Stimulated activated naive CD8-positive, alpha-beta T cell treated with anti-CD3 and anti-CD28 coated beads, Interleukin-15, amount 100 ng/mL, for 72 hours (primary cell): ENCODE measurements at regions not wholly inside any gene's neighbourhood (a gene's known extent, or its start where the extent isn't known, plus 50 kb on each side); places are given as distances from the start of the nearest gene placed in this dataset.
"Not testable (repeated sequence)": the region's sequence is repeated elsewhere in the genome, so short reads cannot be mapped to it uniquely, and the experiment has no call there.

Experiments used
- ATAC-seq: fragments of 150-1000 bp; cut with Tn5 transposase; 2 replicates; pipeline ENCODE4 v1.10.0; 2021; ENCODE audit warnings: mild to moderate bottlenecking, moderate library complexity
- DNase-seq, 2 donors: peaks; one replicate each; pipeline ENCODE4 v3.0.0; 2021 to 2022
- H3K27ac Mint-ChIP-seq, 2 donors: one replicate each; pipeline ENCODE4 v1.8.0; 2022; ENCODE audit warnings: mild to moderate bottlenecking in 2 of 2, mixed read lengths in 2 of 2, moderate library complexity in 2 of 2
- H3K27me3 Mint-ChIP-seq: one replicate; pipeline ENCODE4 v1.8.0; 2022; ENCODE audit warnings: mixed read lengths
- H3K4me1 Mint-ChIP-seq: one replicate; pipeline ENCODE4 v1.8.0; 2022; ENCODE audit warnings: mild to moderate bottlenecking, mixed read lengths
- H3K4me3 Mint-ChIP-seq, 2 donors: one replicate each; pipeline ENCODE4 v1.8.0; 2022; ENCODE audit warnings: mild to moderate bottlenecking in 2 of 2, mixed read lengths in 2 of 2, moderate library complexity in 1 of 2
- H3K9me3 Mint-ChIP-seq, 2 donors: one replicate each; pipeline ENCODE4 v1.8.0; 2022; ENCODE audit warnings: mixed read lengths in 2 of 2

DNA sequence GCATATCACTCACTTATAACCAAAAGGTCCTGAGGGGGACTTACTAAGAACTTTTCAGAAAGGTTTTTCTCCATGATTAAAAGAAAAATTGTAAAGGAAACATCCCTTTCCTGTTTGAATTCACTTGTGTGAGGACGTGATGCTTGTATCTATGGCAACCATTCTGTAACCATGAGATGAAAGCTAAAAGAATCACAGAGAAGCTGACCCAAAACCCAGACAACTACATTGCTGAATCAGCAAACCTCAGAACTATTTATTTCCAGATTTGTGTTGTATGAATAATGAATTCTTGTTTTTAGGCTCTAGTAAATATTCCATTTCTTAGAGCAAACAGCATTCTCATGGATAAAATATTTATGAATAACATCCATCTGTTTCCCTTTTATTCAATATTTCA lies 91.2 kb downstream of the RCHY1 start:
- Mint-ChIP-seq H3K4me3 (no peak overlapping the region), H3K27me3 (peaks cover 10% of the 10 kb centered on the region), H3K9me3 (peaks cover 6 to 20% of the 10 kb centered on the region in 2 donors), H3K4me1 (no peaks in the 10 kb centered on the region), H3K27ac (no peak overlapping the region)
- DNase-seq (no peak), ATAC-seq (no peak)

DNA sequence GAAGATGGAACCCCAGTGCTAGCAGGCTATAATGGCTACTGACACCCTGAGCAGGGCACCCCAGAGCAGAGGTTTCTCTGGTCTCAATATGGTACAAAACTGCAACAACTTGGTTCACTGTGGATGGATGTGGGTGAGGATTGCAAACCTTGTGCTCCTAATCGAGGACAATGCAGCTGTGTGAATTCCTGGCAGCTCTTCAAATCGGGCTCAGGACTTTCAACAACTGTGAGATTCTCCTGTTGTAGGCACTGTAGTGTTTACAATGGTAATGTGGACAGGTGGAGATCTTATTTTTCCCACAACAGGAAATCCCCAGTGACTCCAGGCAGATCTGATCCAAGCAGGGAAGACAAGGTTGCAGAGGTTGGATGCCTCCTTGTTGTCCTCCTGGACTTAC lies 101.5 kb downstream of the RCHY1 start:
- DNase-seq = no peak
- peaks cover 11% of the 10 kb centered on the region for H3K27me3 Mint-ChIP-seq
- H3K9me3 Mint-ChIP-seq = peaks cover 9 to 13% of the 10 kb centered on the region in 2 donors
- no peak overlapping the region for H3K27ac Mint-ChIP-seq
- no peak overlapping the region for H3K4me3 Mint-ChIP-seq
- ATAC-seq = no peak
- no peaks in the 10 kb centered on the region for H3K4me1 Mint-ChIP-seq

DNA sequence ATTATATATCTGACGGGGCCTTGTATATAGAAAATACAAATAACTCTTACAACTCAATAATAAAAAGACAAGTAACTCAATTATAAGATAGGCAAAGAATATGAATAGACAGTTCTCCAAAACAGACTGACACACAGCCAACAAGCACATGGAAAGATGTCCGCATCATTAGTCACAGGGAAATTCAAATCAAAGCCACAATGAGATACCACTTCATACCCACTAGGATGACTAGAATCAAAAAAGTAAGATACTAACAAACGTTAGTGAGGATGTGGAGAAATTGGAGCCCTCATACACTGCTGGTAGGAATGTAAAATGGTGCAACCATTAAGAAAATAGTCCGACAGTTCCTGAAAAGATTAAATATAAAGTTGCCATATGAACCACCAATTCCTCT lies 115.7 kb downstream of the RCHY1 start:
- no peaks in the 10 kb centered on the region for H3K4me1 Mint-ChIP-seq

DNA sequence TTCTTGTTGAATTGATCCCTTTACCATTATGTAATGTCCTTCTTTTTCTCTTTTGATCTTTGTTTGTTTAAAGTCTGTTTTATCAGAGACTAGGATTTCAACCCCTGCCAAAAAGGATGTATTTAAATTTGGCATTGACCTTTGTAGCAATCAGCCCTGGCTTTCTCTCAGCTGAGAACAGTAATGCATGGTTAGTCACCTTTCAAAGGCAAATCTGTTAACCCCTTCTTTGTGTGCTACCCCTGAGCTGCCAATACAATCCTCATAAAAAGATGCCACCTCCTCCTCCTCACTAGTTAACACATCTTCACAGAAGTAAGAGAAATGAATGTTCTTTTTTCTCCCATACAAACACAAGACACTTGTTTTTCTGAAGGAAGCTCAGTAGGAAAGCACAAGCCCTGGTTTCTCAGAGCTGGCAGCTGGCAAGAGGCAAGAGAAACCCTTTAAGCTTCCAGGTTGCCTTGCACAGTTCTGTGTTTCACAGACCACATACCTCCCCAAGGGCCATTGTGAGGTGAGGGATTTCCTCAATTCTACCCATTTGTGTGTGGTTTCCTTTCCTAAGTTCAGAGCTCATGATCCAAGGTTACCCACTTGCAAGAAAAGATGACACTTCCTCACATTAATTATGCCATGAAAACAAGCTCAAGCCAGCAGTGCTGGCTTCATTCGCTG lies 122.6 kb downstream of the RCHY1 start:
- DNase-seq (no peak), ATAC-seq (no peak)
- H3K27ac Mint-ChIP-seq = no peak overlapping the region
- H3K27me3 Mint-ChIP-seq = peaks cover 33% of the 10 kb centered on the region
- peaks cover 0 to 7% of the 10 kb centered on the region in 2 donors for H3K9me3 Mint-ChIP-seq
- H3K4me3 Mint-ChIP-seq = no peak overlapping the region
- H3K4me1 Mint-ChIP-seq = no peaks in the 10 kb centered on the region

More for the DNA sequence above, 115.7 kb downstream of the RCHY1 start:
- no peak overlapping the region for H3K4me3 Mint-ChIP-seq
- DNase-seq (no peak), ATAC-seq (no peak)
- no peaks in the 10 kb centered on the region for H3K9me3 Mint-ChIP-seq
- no peak overlapping the region for H3K27ac Mint-ChIP-seq
- peaks cover 14% of the 10 kb centered on the region for H3K27me3 Mint-ChIP-seq

DNA sequence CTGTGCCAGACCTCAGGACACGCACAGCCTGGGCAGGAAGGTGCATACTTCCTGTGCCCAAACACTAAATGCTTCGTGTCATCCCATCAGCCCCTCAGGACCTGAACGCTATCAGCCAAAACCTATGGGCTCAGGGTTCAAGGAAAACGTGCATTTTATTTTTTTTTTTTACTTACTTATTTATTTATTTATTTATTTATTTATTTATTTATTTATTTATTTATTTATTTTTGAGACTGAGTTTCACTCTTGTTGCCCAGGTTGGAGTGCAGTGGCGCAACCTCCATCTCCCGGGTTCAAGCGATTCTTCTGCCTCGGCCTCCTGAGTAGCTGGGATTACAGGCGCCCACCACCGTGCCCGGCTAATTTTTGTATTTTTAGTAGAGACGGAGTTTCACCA lies 127.8 kb downstream of the RCHY1 start:
- not testable (repeated sequence) for ATAC-seq, H3K27me3 Mint-ChIP-seq, H3K4me3 Mint-ChIP-seq

DNA sequence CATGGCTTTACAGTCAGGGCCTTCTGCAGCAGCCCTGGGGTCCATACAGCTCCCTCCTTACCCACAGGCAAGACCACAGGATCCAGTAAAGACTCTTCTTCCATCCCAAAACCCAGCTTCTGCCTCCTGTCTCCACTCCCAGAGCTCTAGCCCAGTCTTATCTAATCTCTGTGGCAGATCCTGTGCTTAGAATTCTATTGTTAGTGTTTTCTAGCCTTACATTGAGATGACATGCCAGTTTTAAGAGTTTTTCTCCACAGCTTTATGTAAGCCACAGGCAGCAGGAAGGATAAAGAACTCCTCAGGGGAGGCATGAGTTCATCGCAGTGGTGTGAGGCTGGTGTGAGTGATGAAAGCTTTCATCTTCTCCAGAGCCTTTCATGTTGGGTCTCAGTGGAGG lies 129.1 kb downstream of the RCHY1 start:
- Mint-ChIP-seq H3K4me1 (no peaks in the 10 kb centered on the region), H3K4me3 (no peak overlapping the region)
- no peak for ATAC-seq

More for the DNA sequence above, 127.8 kb downstream of the RCHY1 start:
- not testable (repeated sequence) for H3K9me3 Mint-ChIP-seq, H3K27ac Mint-ChIP-seq, DNase-seq, H3K4me1 Mint-ChIP-seq

DNA sequence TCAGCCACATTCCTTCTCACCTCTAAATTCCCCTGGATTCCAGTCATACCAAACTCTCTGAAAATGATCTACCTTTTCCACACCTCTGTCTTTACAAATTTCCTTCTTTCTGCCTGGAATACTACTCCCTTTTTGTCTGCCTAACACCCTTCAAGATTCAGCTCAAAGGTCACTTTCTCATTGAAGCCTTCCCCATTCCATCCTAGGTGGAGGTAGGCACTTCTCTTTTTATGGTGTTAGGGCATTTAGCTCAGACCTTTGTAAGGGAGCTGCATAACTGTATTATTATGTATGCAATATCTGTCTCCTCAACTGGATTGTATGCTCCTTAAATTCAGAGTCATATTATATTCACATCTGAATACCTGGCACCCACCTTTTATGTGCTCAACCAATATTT lies 137.7 kb downstream of the RCHY1 start:
- no peak for DNase-seq
- peaks cover 0 to 33% of the 10 kb centered on the region in 2 donors for H3K9me3 Mint-ChIP-seq
- ATAC-seq = no peak

More for the DNA sequence above, 129.1 kb downstream of the RCHY1 start:
- Mint-ChIP-seq H3K9me3 (peaks cover 0 to 15% of the 10 kb centered on the region in 2 donors), H3K27me3 (no peaks in the 10 kb centered on the region), H3K27ac (no peak overlapping the region)
- no peak for DNase-seq

DNA sequence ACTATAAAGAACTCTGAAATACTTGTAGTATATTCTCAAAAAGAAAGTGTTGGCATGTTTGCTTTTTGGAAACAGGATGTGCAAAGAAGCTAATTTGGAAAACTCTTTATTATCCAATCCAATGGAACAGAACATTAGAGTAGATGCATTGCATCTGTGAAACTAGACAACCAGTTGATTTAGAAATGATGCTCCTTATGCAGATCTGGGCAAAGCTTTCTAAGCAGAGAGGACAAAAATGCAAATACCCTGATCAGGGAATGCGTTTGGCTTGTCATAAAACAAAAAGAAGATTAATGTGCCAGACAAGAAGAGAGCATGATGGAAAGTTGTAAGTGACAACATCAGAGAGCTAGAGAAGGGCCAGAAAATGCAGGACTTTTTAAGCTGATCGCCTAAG lies 142.3 kb downstream of the RCHY1 start:
- no peak for ATAC-seq
- no peak overlapping the region for H3K27ac Mint-ChIP-seq

More for the DNA sequence above, 137.7 kb downstream of the RCHY1 start:
- Mint-ChIP-seq H3K4me3 (no peak overlapping the region), H3K27ac (no peak overlapping the region), H3K4me1 (no peaks in the 10 kb centered on the region), H3K27me3 (no peaks in the 10 kb centered on the region)

DNA sequence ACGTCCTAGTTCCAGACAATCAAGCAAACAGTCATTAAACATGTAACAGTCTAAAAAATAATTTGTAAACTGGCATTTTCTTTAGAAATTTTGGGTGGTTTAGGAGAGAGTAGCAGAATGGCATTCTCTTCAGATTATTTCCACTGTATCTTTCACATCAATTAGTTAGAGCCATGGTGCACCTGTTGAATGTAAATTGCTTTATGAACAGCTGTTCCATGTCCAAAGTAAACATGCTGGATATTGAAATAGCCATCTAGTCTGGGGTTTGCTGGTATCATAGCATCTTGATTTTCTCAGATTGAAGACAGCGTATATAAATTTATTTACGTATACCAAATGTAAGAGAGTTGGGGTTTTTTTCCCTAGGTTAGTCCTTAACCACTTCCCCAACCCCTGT lies 143.6 kb downstream of the RCHY1 start:
- Mint-ChIP-seq H3K4me3 (no peak overlapping the region), H3K4me1 (no peaks in the 10 kb centered on the region), H3K9me3 (peaks cover 0 to 5% of the 10 kb centered on the region in 2 donors), H3K27ac (no peak overlapping the region), H3K27me3 (no peaks in the 10 kb centered on the region)
- DNase-seq (no peak), ATAC-seq (no peak)

More for the DNA sequence above, 142.3 kb downstream of the RCHY1 start:
- Mint-ChIP-seq H3K9me3 (peaks cover 0 to 5% of the 10 kb centered on the region in 2 donors), H3K4me1 (no peaks in the 10 kb centered on the region), H3K4me3 (no peak overlapping the region), H3K27me3 (no peaks in the 10 kb centered on the region)
- no peak for DNase-seq

DNA sequence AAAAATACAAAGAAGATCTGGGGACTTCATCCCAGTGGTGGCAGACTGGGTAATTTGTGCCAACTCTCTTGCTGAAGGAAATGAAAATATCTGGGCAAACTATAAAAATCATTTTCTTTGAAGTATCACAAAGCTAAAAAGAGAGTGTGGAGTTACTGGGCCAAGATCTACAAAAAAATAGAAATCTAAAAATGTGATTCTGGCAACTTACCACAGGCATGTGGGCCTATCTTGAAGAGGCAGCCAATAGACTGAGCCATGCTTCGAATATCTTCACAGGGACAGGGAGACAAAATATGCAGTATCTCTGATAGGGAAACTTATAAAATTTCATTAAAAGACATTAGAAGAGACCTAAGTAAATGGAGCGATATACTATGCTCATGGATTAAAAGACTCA lies 168.8 kb downstream of the RCHY1 start:
- Mint-ChIP-seq H3K27me3 (no peaks in the 10 kb centered on the region), H3K4me3 (no peak overlapping the region)

DNA sequence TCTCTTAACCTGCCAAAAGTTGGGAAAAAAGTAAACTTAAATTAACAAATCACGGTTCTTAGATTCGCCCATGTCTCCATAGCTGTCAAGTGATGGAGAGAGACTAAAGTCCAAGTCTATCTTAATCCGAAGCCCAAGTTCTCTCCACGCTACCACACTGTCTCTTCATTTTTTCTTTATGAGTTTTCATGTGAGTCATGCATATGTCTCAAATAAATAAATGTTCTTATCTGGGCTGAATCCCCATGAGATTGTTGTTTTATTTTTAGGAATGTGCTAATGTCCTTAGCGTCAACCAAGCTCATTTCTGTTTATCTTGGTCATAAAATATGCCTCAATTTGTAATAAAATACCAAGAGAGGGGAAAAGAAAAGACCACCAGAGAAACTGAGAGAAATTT lies 169.3 kb downstream of the RCHY1 start:
- DNase-seq = no peak
- H3K9me3 Mint-ChIP-seq = peaks cover 0 to 3% of the 10 kb centered on the region in 2 donors

More for the DNA sequence above, 168.8 kb downstream of the RCHY1 start:
- ATAC-seq (no peak), DNase-seq (no peak)
- Mint-ChIP-seq H3K4me1 (no peaks in the 10 kb centered on the region), H3K9me3 (peaks cover 1 to 4% of the 10 kb centered on the region in 2 donors), H3K27ac (no peak overlapping the region)

DNA sequence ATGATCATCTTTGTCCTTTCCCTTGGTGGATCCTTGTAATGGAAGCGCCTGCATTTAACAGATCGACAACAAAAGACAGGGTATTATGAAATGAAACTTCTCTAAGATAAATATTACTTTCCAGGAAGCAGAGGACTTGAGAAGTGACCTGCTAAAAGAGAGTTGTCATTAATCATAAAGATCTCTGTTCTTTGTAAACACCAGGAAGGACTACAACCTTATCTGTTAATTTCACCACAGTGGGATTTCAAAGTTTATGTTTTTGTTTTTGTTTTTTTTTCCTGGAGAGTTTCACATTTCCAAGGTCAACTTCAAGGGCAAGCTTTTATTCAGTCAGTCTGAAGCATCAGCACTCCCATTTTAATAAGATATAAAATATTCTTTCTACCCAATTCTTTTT lies 170.9 kb downstream of the RCHY1 start:
- ATAC-seq (no peak), DNase-seq (no peak)
- Mint-ChIP-seq H3K27ac (no peak overlapping the region), H3K4me1 (no peaks in the 10 kb centered on the region), H3K27me3 (no peaks in the 10 kb centered on the region), H3K9me3 (no peaks in the 10 kb centered on the region), H3K4me3 (no peak overlapping the region)

More for the DNA sequence above, 169.3 kb downstream of the RCHY1 start:
- no peak overlapping the region for H3K4me3 Mint-ChIP-seq
- no peaks in the 10 kb centered on the region for H3K27me3 Mint-ChIP-seq
- H3K27ac Mint-ChIP-seq = no peak overlapping the region
- no peak for ATAC-seq
- H3K4me1 Mint-ChIP-seq = no peaks in the 10 kb centered on the region

DNA sequence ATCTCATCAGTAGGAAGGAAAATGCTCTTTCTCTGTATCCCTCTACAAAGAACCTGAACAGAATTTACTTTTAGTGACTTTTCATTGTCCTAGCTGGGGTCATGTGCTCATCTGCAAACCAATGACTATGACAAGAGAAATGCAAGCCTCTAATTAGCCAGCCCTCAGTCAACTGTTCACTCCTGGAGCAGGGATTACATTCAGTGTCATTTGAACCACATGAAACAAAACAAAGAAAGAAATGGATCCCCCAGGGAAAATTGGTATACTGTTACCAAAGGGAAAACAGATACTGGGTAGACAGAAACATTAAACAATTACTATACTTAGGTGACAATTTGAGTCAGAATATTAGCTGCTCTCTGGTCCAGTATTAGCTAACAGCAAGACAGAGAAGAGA lies 173.6 kb downstream of the RCHY1 start:
- no peaks in the 10 kb centered on the region for H3K27me3 Mint-ChIP-seq
- no peaks in the 10 kb centered on the region for H3K4me1 Mint-ChIP-seq
- DNase-seq (no peak), ATAC-seq (no peak)
- peak overlapping the region in 1 of 2 donors; percentile 9 for H3K27ac Mint-ChIP-seq
- H3K9me3 Mint-ChIP-seq = no peaks in the 10 kb centered on the region
- no peak overlapping the region for H3K4me3 Mint-ChIP-seq

DNA sequence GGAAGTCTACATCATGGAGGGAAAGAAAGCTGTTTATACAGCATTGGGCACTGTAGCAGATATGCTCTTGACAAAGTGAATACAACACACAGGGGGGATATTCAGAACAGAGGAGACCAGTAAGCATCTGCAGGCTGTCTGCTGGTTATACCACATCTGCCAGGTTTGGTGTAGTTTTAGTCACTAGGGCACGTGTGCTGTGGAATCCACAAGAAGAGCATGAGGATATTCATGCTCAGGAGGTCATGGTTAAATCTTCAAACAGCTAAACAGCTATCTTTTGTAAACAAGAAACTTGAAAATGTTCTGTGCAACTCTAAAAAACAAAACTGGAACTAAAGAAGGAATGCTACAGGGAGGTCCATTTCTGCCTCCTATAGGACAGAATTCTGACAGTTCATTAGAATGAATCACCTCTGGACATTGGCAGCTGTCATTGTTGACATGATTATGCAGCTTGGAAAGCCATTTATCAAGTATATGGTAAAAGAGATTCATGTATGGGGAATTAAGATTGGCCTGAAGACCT lies 175.8 kb downstream of the RCHY1 start:
- no peaks in the 10 kb centered on the region for H3K27me3 Mint-ChIP-seq
- ATAC-seq (no peak), DNase-seq (no peak)
- H3K4me1 Mint-ChIP-seq = no peaks in the 10 kb centered on the region
- no peak overlapping the region for H3K27ac Mint-ChIP-seq
- H3K4me3 Mint-ChIP-seq = no peak overlapping the region
- peaks cover 10 to 11% of the 10 kb centered on the region in 2 donors for H3K9me3 Mint-ChIP-seq

DNA sequence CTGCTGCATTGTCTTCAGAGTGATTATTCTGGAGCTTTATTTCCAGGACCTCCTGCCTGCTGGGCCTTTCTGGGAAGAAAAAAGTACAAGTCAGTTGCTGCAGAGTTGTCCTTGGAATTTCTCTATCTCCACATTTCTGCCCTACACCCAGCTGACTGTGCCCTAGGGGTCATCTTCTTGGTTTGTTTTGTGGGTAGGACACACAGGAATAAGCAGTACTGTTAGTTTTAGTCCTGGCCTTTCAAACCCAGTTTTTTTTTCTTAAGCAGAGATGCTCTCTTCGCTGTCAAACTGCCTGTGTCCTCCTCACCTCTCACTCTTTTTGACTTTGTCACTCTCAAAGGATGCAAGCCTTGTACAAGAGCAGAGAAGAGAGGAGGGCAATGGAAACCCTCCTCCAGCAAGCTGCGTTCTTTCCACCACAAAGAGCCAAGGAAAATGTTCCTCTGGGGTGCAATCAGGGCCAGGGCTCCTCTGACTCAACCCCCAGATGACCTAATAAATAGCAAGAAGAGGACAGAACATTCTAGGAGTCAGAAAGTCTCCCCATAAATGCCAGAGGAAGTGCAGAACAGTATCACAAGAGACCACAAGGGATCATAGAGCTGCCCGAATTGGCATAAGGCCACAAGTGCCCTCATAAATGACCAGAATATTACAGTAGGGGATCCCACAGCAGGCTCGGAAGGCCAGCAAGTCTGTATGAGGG lies 186.2 kb downstream of the RCHY1 start:
- H3K27me3 Mint-ChIP-seq = no peaks in the 10 kb centered on the region
- no peak overlapping the region for H3K27ac Mint-ChIP-seq
- DNase-seq (no peak), ATAC-seq (no peak)
- no peaks in the 10 kb centered on the region for H3K4me1 Mint-ChIP-seq
- no peak overlapping the region for H3K4me3 Mint-ChIP-seq
- peaks cover 5 to 8% of the 10 kb centered on the region in 2 donors for H3K9me3 Mint-ChIP-seq

DNA sequence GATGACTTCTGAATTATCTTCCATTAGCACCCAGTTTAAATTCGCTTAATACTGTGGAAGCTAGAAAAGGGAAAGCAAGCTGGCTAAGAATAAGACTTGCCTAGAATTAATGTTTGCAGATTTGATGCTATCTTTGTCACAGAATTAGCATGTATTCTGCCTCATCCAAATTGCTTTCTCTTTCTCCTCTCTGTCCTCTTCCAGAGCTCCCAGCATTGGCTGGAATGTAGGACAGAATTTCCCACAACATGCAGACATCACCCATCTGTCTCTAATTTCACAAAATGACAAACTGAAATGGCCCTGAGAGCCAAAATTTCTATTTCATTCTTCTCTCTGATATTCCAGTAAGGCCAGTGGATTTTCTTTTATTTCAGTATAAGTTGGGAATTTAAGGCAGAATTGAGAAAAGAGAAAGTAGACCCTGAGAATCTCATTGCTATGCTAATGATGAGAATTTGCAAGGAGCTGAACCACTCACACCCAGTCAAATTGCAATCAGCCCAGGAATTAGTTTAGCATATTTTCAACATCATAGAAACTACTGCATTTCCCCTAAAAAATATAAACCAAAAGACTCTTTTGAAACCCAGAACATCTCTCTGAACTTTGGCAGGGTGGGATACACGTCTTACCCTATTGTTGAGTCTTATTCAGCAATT lies 188.8 kb downstream of the RCHY1 start:
- DNase-seq (no peak), ATAC-seq (no peak)
- Mint-ChIP-seq H3K27me3 (no peaks in the 10 kb centered on the region), H3K4me1 (no peaks in the 10 kb centered on the region), H3K4me3 (no peak overlapping the region), H3K9me3 (no peaks in the 10 kb centered on the region), H3K27ac (no peak overlapping the region)
